Fibroblast of the aortic adventitia (primary cell): ENCODE measurements at regions not wholly inside any gene's neighbourhood (a gene's known extent, or its start where the extent isn't known, plus 50 kb on each side); places are given as distances from the start of the nearest gene placed in this dataset. TPM values are rescaled to one million over a fixed set of nuclear protein-coding genes. Genes with fewer than 3 reads are reported as not detected.

ENCODE experiments used
- DNase-seq: peaks from one replicate; pipeline ENCODE4 v3.0.0-alpha.2; 2010; ENCODE audit warnings: low read depth
- H3K4me3 ChIP-seq: 2 replicates; pipeline ENCODE4 v1.5.1; 2011; ENCODE audit warnings: low read depth, mild to moderate bottlenecking, control low read depth, low read length, moderate library complexity
- CTCF ChIP-seq: IDR thresholded peaks from 2 replicates; pipeline ENCODE4 v1.5.1; 2011; ENCODE audit warnings: mild to moderate bottlenecking, low read length, control low read depth, inconsistent platforms; ENCODE audit not compliant: insufficient read depth
- small RNA-seq: library from RNA; depleted of rRNA; stranded (forward); fragments of <200 nt; gene quantifications from one replicate; pipeline ENCODE3, GENCODE V24; 2012

- no peak overlapping the region for H3K4me3 ChIP-seq
- no peak for DNase-seq
Observed at GRCh38 chr10:10960534-10960933, 57.1 kb upstream of the CELF2 start.

GRCh38 chr10:10961072-10961471 is 56.6 kb upstream of the CELF2 start:
- no peak for DNase-seq
- H3K4me3 ChIP-seq: no peak overlapping the region
- no peak for TF ChIP-seq CTCF

More at GRCh38 chr10:10960534-10960933, 57.1 kb upstream of the CELF2 start:
- no peak for TF ChIP-seq CTCF

- H3K4me3 ChIP-seq: no peak overlapping the region
- TF ChIP-seq CTCF: no peak
- DNase-seq: no peak
Observed at GRCh38 chr10:10967029-10967428, 50.6 kb upstream of the CELF2 start.

- H3K4me3 ChIP-seq: no peak overlapping the region
- TF ChIP-seq CTCF: no peak
- DNase-seq: no peak
Observed at GRCh38 chr10:10967581-10968256, 50.0 kb upstream of the CELF2 start.

Small RNA genes lying in the stretch of these regions (small RNA-seq; reads per million reads assigned to genes)
- gene AC025946.2 (not detected), gene AL355333.1 (not detected), gene CUX2P1 (not detected), gene RF00019 (not detected), gene RNA5SP299 (not detected)
